GM12891 (cell line): ENCODE measurements at regions not wholly inside any gene's neighbourhood (a gene's known extent, or its start where the extent isn't known, plus 50 kb on each side); places are given as distances from the start of the nearest gene placed in this dataset.

ENCODE experiments used
- POLR2A ChIP-seq: IDR thresholded peaks from 2 replicates; pipeline ENCODE4 v1.6.1; 2011; ENCODE audit warnings: low read depth, low read length, control low read depth
- POLR2AphosphoS5 ChIP-seq: IDR thresholded peaks from 2 replicates; pipeline ENCODE4 v1.6.1; 2011; ENCODE audit warnings: low read depth, low read length, control low read depth
- POU2F2 ChIP-seq: IDR thresholded peaks from 2 replicates; pipeline ENCODE4 v1.6.1; 2011; ENCODE audit warnings: low read depth, mild to moderate bottlenecking, control low read depth, low read length, moderate library complexity
- SPI1 ChIP-seq: IDR thresholded peaks from 2 replicates; pipeline ENCODE4 v1.6.1; 2011; ENCODE audit warnings: low read depth, low read length, control low read depth
- TAF1 ChIP-seq: IDR thresholded peaks from 2 replicates; pipeline ENCODE4 v1.6.1; 2011; ENCODE audit warnings: low read depth, low read length, control low read depth

- no peak for TF ChIP-seq TAF1
- TF ChIP-seq POLR2A, result no peak
- TF ChIP-seq SPI1, result no peak
- no peak for TF ChIP-seq POLR2AphosphoS5
- no peak for TF ChIP-seq POU2F2
Measured at GRCh38 chr2:19525313-19525712, 166.9 kb upstream of the OSR1 start.
